Panc1 (cell line): ENCODE measurements at regions not wholly inside any gene's neighbourhood (a gene's known extent, or its start where the extent isn't known, plus 50 kb on each side); places are given as distances from the start of the nearest gene placed in this dataset.

Experiments used
- ATAC-seq: fragments of 200-7000 bp; cut with Tn5 transposase; 2 replicates; pipeline ENCODE4 v1.9.1; 2020; ENCODE audit warnings: mild to moderate bottlenecking, moderate library complexity
- BruUV-seq: library from RNA; stranded (reverse); fragments of 400-500 nt; replicated peaks from 2 replicates; lab custom pipeline; 2021; lab: Mats Ljungman, UMichigan
- CTCF ChIA-PET: fragments of 300-600 bp; sonication (Branson Sonifier 250); formaldehyde crosslinking; loops from one replicate; lab custom pipeline; 2022; ENCODE audit warnings: antibody characterized with exemption; lab: Charles Lee
- POLR2A ChIA-PET: fragments of 300-600 bp; sonication (Branson Sonifier 250); formaldehyde crosslinking; loops from one replicate; lab custom pipeline; 2022; ENCODE audit warnings: antibody characterized with exemption; lab: Charles Lee
- DNase-seq: peaks from one replicate; pipeline ENCODE4 v3.0.0-alpha.2; 2010; ENCODE audit warnings: low read depth, low spot score
- H3K27ac ChIP-seq: 2 replicates; pipeline ENCODE4 v1.5.1; 2011; ENCODE audit warnings: mild to moderate bottlenecking, low read length, inconsistent platforms
- H3K27me3 ChIP-seq: fragments of 200-500 bp; sonication (Bioruptor generic); 2 replicates; pipeline ENCODE4 v1.6.0; 2014; ENCODE audit warnings: low read length, inconsistent platforms; ENCODE audit not compliant: control insufficient read depth, insufficient read depth
- H3K36me3 ChIP-seq: fragments of 200-500 bp; sonication (Bioruptor generic); 2 replicates; pipeline ENCODE4 v1.5.1; 2014; ENCODE audit warnings: inconsistent platforms, mild to moderate bottlenecking, low read length, moderate library complexity; ENCODE audit not compliant: control insufficient read depth, insufficient read depth
- H3K4me1 ChIP-seq: 2 replicates; pipeline ENCODE4 v1.5.1; 2011; ENCODE audit warnings: inconsistent platforms, mild to moderate bottlenecking, low read length, moderate library complexity; ENCODE audit not compliant: control insufficient read depth, insufficient read depth
- H3K4me3 ChIP-seq, 2 experiments: 2 replicates each; pipeline ENCODE4 v1.5.1; 2011 to 2012; ENCODE audit warnings: low read depth in 2 of 2, low read length in 2 of 2, mild to moderate bottlenecking in 2 of 2, inconsistent platforms in 1 of 2, moderate library complexity in 1 of 2
- H3K9me3 ChIP-seq: fragments of 200-500 bp; sonication (Bioruptor generic); 2 replicates; pipeline ENCODE4 v1.5.1; 2014; ENCODE audit warnings: low read depth, mild to moderate bottlenecking, inconsistent platforms, low read length, moderate library complexity; ENCODE audit not compliant: control insufficient read depth, insufficient read depth
- CTCF ChIP-seq: fragments of 450-650 bp; IDR thresholded peaks from 2 replicates; pipeline ENCODE4 v1.5.1; 2017; ENCODE audit warnings: mild to moderate bottlenecking
- POLR2AphosphoS5 ChIP-seq: IDR thresholded peaks from 2 replicates; pipeline ENCODE4 v1.6.1; 2012; ENCODE audit warnings: mild to moderate bottlenecking, low read depth, low read length, moderate library complexity
- SIN3A ChIP-seq: IDR thresholded peaks from 2 replicates; pipeline ENCODE4 v1.6.1; 2012; ENCODE audit warnings: low read depth, mild to moderate bottlenecking, low read length, moderate library complexity, borderline replicate concordance; ENCODE audit not compliant: insufficient read depth
- TCF7L2 ChIP-seq: IDR thresholded peaks from 2 replicates; pipeline ENCODE4 v1.6.1; 2011; ENCODE audit warnings: mild to moderate bottlenecking, low read depth, low read length, inconsistent platforms
- in situ Hi-C: cut with HindIII; loops from 2 replicates; pipeline ENCODE4 v1.10.0; 2016; ENCODE audit warnings: low sequenced_read_pairs, low pct_unique_long_range_greater_than_20kb
- intact Hi-C: fragments of 100-400 bp; cut with micrococcal nuclease; formaldehyde crosslinking; loops from one replicate; pipeline ENCODE4 v1.10.0; 2022; ENCODE audit not compliant: unreplicated experiment
- TF ChIP-seq, protein P1 (sequence below), 2 experiments: IDR thresholded peaks; 2 replicates each; pipeline ENCODE4 v1.6.1; 2011 to 2012; ENCODE audit warnings: low read depth in 2 of 2, control low read depth in 1 of 2, low read length in 1 of 2, mild to moderate bottlenecking in 1 of 2, moderate library complexity in 1 of 2; ENCODE audit not compliant: insufficient read depth in 1 of 2

- H3K36me3 ChIP-seq: no peaks in the 10 kb centered on the region
- intact Hi-C loops (no loop called here), in situ Hi-C loops (no loop called here)
- POLR2A ChIA-PET: no interaction called here
- CTCF ChIA-PET: no interaction called here
- H3K27ac ChIP-seq: no peak overlapping the region
- ATAC-seq: no peak
- TF ChIP-seq TCF7L2 (no peak), CTCF (no peak), POLR2AphosphoS5 (no peak), SIN3A (no peak)
- TF ChIP-seq, protein P1, sequence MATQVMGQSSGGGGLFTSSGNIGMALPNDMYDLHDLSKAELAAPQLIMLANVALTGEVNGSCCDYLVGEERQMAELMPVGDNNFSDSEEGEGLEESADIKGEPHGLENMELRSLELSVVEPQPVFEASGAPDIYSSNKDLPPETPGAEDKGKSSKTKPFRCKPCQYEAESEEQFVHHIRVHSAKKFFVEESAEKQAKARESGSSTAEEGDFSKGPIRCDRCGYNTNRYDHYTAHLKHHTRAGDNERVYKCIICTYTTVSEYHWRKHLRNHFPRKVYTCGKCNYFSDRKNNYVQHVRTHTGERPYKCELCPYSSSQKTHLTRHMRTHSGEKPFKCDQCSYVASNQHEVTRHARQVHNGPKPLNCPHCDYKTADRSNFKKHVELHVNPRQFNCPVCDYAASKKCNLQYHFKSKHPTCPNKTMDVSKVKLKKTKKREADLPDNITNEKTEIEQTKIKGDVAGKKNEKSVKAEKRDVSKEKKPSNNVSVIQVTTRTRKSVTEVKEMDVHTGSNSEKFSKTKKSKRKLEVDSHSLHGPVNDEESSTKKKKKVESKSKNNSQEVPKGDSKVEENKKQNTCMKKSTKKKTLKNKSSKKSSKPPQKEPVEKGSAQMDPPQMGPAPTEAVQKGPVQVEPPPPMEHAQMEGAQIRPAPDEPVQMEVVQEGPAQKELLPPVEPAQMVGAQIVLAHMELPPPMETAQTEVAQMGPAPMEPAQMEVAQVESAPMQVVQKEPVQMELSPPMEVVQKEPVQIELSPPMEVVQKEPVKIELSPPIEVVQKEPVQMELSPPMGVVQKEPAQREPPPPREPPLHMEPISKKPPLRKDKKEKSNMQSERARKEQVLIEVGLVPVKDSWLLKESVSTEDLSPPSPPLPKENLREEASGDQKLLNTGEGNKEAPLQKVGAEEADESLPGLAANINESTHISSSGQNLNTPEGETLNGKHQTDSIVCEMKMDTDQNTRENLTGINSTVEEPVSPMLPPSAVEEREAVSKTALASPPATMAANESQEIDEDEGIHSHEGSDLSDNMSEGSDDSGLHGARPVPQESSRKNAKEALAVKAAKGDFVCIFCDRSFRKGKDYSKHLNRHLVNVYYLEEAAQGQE (IDR thresholded peaks at IDR 0.05; ENCODE audit: insufficient read depth in 1 of 2, low read depth in 2 of 2, low read length in 1 of 2): no peak
- no peak for DNase-seq
- no peak overlapping the region for H3K4me3 ChIP-seq
- BruUV-seq: no TSS peak
- no peaks in the 10 kb centered on the region for H3K9me3 ChIP-seq
- H3K27me3 ChIP-seq: no peaks in the 10 kb centered on the region
- no peaks in the 10 kb centered on the region for H3K4me1 ChIP-seq
Measured at GRCh38 chr10:58955615-58956014, 220.8 kb upstream of the PHYHIPL start.

DNA sequence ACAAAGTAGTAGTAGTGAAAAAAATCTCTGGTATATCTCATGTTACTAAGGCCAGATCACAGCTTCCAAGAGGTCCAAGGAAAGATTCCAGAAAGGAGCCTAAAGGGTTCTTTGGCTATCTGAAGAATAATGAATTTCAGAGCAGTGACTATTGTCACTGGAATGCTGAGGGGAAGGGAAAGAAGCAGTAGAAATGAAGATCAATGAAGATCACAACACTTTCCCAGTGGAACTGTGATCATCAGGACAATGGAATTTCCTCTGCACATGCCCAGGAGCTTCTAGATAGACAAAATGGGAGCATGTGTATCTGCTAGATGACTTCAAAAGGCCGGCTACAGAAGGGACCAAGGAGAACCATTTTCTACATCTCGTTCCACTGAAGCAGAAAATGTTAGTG, 219.5 kb upstream of the PHYHIPL start:
- H3K9me3 ChIP-seq: no peaks in the 10 kb centered on the region
- no peaks in the 10 kb centered on the region for H3K27me3 ChIP-seq
- no peaks in the 10 kb centered on the region for H3K4me1 ChIP-seq
- no peak overlapping the region for H3K4me3 ChIP-seq
- no peak overlapping the region for H3K27ac ChIP-seq
- ATAC-seq: no peak
- ChIA-PET POLR2A (no interaction called here), CTCF (no interaction called here)
- no peak for DNase-seq
- intact Hi-C loops (no loop called here), in situ Hi-C loops (no loop called here)
- TF ChIP-seq POLR2AphosphoS5 (no peak), SIN3A (no peak), TCF7L2 (no peak), CTCF (no peak)
- TF ChIP-seq, protein P1 (IDR thresholded peaks at IDR 0.05; ENCODE audit: insufficient read depth in 1 of 2, low read depth in 2 of 2, low read length in 1 of 2): no peak
- BruUV-seq: no TSS peak
- no peaks in the 10 kb centered on the region for H3K36me3 ChIP-seq
